HG02571 (cell line): ENCODE measurements at regions not wholly inside any gene's neighbourhood (a gene's known extent, or its start where the extent isn't known, plus 50 kb on each side); places are given as distances from the start of the nearest gene placed in this dataset.
A peak's percentile ranks its signal among the peaks of the same experiment; 100 is the strongest.
"Not testable (repeated sequence)": the region's sequence is repeated elsewhere in the genome, so short reads cannot be mapped to it uniquely, and the experiment has no call there.

Experiments used
- ATAC-seq: cut with Tn5 transposase; IDR thresholded peaks from one replicate; pipeline ENCODE4 v1.9.1; 2021; ENCODE audit warnings: mild to moderate bottlenecking, moderate library complexity; ENCODE audit not compliant: unreplicated experiment

- no peak for ATAC-seq
These were observed 226.4 kb downstream of the S1PR1 start for GRCh38 chr1:101463195-101463594.

DNA sequence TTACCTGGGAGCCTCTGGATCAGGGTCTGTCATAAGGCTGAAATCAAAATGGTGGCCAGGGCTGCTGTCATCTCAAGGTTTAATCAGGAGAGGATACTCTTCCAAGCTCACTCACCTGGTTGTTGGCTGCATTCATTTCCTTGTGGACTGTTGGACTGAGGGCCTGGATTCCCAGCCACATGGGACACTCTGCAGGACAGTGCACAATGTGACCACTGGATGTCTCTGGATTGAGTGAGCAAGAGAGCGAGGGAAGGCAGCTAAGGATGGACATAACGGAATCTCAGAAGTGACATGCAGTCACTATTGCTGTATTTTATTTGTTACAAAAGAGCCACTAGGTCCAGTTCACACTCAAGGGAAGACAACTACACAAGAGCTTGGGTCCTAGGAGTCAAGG, 229.1 kb downstream of the S1PR1 start:
- ATAC-seq = no peak

GRCh38 chr1:101474039-101474665, 237.3 kb downstream of the S1PR1 start:
- ATAC-seq = no peak

DNA sequence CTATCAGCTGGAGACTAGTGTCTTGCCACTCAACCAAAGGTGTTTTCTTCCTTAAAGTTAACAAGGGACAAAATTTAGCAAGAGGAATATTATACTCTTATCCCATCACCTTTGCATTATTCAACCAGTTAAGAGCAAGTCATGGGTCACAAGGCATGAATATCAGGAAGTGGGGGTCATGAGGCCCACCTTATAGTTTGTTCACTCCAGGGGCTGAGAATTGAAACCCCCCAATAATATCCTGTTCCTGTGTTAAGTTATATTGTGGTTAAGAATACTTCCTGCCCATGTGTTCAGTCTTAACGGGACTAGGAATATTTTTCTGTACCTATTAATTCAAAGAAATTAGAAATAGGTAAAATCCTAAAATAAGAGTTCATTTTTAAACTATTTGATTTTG, 239.7 kb downstream of the S1PR1 start:
- no peak for ATAC-seq

- no peak for ATAC-seq
These were observed 243.1 kb downstream of the S1PR1 start for GRCh38 chr1:101479945-101480344.

DNA sequence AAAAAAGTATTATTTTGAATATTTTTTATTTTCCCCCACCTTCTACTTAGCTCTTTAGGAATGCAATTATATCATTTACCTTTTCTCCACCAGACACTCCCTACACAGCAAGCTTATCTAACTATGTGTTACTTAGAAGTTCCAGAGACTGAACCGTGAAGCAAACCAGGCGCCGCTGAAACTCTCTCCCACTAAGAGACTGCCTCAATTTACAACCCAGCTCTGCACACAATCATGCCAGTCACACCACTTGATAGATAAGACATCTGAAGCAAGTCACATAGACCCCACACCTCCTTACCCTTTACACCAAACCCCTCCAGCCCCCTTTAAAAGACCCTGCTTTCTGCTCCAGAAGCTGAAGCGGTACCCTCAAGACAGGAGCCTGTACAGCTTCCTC, 245.5 kb downstream of the S1PR1 start:
- no peak for ATAC-seq

DNA sequence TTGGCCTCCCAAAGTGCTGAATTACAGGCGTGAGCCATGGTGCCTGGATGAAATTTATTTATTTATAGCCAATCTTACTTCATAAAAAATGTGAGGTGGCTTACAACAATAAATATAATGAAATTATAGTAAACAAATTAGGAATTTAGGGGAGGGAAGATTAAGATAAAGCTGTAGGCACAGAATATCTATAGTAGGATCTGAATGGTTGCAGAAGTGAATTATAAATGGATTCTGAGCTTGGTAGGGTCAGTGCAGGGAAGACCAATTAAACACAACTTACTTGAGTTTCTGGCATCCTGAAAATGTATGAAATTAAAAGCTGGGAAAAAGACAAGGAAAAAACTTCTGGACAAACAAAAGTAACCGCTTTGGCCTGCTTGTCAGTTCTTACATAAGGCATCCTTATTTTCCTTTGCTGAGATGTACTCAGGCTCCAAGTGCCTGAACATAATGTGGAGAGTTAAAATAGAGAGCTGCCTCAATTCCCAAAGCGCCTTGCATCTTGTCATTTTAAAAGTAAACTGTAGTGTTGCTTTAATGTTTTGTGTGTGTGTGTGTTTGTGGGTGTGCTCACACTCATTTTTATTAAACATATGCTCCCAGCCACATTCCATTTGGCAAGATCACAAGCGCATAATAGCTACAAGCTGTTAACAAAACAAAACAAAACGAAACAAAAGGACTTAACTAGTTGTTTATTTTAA, 247.3 kb downstream of the S1PR1 start:
- ATAC-seq = no peak

DNA sequence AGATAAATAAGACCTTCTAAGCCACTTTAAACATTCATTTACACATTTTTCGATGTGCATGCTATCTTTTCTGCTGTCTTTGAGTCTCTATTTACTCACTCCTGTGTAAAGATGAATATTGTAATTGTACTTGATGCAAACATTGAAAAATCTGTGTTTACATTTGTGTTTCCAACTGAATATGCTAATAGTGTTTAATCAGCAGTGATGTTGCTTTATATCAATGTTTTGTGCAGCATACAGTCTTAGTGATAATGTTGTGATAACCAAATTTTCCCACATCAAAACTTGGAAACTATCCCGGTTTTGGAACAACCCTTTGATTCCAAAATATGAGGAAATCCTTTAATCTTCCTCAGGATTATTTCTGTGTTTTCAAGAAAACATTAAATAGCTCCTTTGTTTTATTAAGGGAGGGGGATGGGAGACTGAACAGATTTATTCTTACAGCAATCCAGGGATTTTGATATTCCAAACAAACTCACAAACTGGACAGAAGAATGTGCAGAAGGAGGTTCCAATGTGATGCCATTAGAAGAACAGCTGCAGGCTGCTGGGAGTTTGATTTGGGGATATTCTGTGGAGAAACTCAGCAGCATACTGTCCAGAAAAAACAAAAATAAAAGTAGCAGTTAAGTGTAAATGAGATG, 248.0 kb downstream of the S1PR1 start:
- ATAC-seq = no peak

GRCh38 chr1:101485712-101486111, 248.9 kb downstream of the S1PR1 start:
- no peak for ATAC-seq

- not testable (repeated sequence) for ATAC-seq
These were observed 255.3 kb downstream of the S1PR1 start for GRCh38 chr1:101492144-101492543.

- not testable (repeated sequence) for ATAC-seq
These were observed 257.1 kb downstream of the S1PR1 start for GRCh38 chr1:101493920-101494319.

- ATAC-seq = no peak
These were observed 259.3 kb downstream of the S1PR1 start for GRCh38 chr1:101496109-101496508.

GRCh38 chr1:101497881-101498559, 261.2 kb downstream of the S1PR1 start:
- ATAC-seq = no peak

DNA sequence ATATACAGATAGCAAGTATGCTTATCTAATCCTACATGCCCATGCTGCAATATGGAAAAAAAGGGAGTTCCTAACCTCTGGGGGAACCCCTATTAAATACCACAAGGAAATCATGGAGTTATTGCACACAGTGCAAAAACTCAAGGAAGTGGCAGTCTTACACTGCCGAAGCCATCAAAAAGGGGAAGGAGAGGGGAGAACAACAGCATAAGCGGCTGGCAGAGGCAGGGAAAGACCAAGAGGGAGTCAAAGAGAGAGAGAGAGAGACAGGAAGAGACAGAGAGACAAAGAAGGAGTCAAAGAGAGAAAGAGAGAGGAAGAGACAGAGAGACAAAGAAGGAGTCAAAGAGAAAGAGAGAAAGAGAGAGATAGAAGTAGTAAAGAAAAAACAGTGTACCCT, 267.3 kb downstream of the S1PR1 start:
- ATAC-seq = not testable (repeated sequence)

- not testable (repeated sequence) for ATAC-seq
These were observed 268.4 kb downstream of the S1PR1 start for GRCh38 chr1:101505240-101505639.

DNA sequence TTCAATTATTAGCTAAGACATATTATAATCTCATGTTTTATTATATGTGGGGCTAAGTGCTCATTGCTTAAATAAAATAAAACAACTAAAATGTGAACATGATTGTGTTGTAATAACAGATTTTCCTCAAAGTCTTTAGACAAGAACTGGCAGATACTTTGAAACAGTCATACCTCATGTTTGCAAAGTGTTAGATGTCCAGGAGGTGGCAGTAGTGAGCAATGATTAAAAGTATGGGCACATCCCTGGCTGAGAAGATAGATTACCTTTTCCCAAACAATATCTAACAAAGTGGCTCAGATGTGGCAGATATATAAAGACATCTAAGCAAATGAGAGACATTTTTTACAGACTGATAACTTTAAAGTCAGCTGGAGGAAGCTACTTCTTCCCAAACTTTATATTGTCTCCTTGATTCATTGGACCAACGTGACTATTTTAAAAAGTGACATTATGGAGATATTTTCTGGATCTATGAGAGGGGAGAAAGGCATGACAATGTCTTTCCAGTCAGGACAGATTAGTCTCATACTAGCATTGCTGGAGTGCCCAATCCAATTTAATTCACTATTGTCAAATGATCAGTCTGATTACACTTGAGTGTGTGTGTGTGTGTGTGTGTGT, 269.8 kb downstream of the S1PR1 start:
- ATAC-seq = peak; percentile 82

DNA sequence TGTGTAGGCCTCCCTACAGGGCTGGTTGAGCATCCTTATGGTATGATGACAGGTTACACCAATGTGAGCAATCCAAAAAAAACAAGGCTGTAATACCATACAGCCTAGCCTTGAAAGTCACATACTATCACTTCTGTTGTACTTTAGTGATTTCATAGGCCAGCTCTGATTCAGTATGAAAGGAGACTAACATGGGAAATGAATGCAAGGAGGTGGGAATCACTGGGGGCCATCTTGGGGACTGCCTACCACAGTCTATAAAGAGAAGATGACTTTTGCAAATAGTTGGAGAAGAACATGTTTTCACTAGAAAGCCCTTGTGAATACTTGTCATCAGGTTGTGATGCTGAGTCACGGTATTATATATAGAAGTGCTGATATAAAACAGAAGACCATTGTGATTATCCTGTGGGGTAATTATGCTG, 270.7 kb downstream of the S1PR1 start:
- ATAC-seq = no peak

DNA sequence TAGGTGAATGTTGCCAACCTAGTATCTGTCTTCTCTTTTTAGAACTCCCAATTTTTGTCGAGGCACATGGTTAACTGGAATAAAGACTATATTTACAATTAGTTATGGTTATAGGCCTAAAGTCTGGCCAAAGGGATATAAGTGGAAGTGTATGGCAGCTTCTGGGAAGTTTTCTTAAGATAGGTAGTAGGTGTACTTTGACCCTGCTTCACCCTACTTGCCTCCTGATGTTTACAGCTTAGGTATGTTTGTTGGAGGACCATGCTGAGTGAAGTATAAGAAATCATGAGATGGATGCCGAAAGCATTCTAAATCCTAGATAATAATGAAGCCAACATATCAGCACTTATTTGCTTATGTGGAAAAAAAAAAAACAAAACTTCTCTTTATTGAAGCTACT, 272.1 kb downstream of the S1PR1 start:
- ATAC-seq = no peak

GRCh38 chr1:101509370-101509769, 272.6 kb downstream of the S1PR1 start:
- ATAC-seq = no peak

GRCh38 chr1:101511202-101511891, 274.5 kb downstream of the S1PR1 start:
- ATAC-seq = no peak

GRCh38 chr1:101520302-101520701, 283.5 kb downstream of the S1PR1 start:
- peak; percentile 93 for ATAC-seq
